Skin epidermis (tissue), 12 donors: ENCODE measurements at regions not wholly inside any gene's neighbourhood (a gene's known extent, or its start where the extent isn't known, plus 50 kb on each side); places are given as distances from the start of the nearest gene placed in this dataset.
"Not testable (repeated sequence)": the region's sequence is repeated elsewhere in the genome, so short reads cannot be mapped to it uniquely, and the experiment has no call there.

Source experiments
- H3K27ac ChIP-seq, 21 experiments: fragments of 200-600 bp; sonication (generic) in 11 of 21; one replicate each; pipeline ENCODE4 v1.5.0; 2020; ENCODE audit warnings: mild to moderate bottlenecking in 3 of 21, inconsistent platforms in 2 of 21, moderate library complexity in 2 of 21
- H3K4me3 ChIP-seq, 7 experiments: fragments of 200-600 bp; sonication (generic) in 2 of 7; one replicate each; pipeline ENCODE4 v1.5.0; 2020; ENCODE audit warnings: inconsistent platforms in 2 of 7, mild to moderate bottlenecking in 2 of 7, moderate library complexity in 1 of 7

DNA sequence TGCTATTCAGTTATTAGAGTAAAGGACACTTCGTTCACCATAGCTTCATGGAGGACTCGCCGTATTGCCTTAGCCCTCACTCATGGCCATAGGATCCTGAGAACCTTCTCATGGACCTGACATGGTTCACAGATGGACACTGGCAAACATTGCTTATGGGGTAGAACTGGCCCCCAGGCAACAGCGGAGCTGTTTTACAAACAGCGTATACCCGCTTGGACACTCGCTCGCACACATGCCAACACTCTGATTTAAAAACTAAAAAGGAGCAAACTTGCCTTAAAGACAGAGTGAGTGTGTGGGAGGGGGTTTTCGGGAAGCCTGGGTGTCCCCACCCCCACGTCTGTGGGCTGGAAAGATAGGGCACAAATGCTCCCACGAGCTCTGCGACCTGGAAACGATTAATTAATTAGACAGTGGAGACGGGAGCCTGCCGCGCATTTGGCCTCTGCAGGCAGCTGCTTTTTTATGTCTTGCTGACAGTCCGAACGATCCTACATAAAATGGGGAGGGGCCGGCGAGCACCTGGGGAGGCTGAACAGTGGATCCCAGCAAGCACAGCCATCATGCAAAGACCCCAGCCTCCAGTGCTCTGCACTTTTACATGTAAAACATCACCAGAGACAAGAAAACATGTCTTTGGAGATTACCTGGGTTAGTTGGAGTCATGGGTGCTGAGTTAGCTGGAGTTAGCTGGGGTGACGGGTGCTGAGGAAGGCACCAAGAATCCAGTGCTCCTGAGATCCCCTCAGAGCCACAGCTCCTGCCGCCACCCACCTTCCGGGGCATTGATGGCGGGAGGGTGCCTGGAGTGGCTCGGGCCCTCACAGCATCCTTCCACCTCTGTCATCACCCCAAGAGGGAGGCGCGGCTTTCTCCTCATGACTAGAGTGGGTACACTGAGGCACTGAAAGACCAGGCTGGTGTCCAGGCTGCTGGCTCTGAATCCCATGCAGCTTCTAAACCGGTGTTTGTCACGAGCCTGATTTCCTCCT lies 105.7 kb downstream of the NPIPB11 start:
- H3K4me3 ChIP-seq: not testable (repeated sequence)
- peak overlapping the region in 16 of 21 experiments; percentile 23 to 76 (median 54) for H3K27ac ChIP-seq

DNA sequence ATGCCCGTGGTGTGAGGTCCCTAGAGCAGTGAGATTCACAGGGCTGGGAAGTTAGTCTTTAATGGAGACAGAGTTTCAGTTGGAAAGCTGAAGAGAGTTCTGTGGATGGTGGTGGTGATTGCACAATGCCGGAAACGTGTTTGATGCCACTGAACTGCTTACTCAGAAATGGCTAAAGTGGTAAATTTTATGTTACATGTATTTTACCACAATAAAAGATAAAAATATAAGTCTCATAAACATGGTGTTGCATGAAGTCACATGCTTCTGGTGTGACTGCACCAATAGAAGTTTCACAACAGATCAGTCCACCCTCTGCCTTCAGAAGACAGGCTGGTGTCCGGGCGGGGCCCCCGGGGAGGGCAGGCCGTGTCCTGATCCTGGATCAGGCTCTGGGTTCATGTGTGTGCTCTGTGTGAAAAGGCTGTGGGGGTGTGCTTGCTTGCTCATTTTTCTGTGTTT lies 106.5 kb downstream of the NPIPB11 start:
- peak overlapping the region in 16 of 21 experiments; percentile 23 to 76 (median 54) for H3K27ac ChIP-seq
- not testable (repeated sequence) for H3K4me3 ChIP-seq

DNA sequence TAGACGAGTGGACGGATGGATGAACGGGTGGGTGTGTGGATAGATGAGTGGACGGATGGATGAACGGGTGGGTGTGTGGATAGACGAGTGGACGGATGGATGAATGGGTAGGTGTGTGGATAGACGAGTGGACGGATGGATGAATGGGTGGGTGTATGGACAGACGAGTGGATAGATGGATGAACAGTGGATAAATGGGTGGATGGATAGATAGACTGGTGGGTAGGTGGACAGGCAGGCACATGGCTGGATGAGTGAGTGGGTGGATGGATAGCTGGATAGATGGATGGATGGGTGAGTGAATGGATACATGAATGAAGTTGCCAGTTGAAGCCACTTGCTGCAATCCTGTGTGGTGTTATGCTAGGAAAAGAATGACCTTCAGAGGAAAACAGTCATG lies 107.5 kb downstream of the NPIPB11 start:
- H3K27ac ChIP-seq, H3K4me3 ChIP-seq: not testable (repeated sequence)

DNA sequence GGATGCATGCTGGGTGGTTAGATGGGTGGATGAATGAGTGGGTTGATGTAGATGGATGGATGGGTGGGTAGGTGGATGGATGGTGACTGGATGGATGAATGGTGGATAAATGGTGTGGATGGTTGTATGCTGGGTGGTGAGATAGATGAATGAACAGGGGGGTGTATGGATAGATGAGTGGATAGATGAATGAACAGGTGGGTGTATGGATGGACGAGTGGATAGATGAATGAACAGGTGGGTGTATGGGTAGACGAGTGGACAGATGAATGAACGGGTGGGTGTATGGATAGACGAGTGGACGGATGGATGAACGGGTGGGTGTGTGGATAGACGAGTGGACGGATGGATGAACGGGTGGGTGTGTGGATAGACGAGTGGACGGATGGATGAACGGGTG lies 108.2 kb downstream of the NPIPB11 start:
- not testable (repeated sequence) for H3K27ac ChIP-seq, H3K4me3 ChIP-seq

DNA sequence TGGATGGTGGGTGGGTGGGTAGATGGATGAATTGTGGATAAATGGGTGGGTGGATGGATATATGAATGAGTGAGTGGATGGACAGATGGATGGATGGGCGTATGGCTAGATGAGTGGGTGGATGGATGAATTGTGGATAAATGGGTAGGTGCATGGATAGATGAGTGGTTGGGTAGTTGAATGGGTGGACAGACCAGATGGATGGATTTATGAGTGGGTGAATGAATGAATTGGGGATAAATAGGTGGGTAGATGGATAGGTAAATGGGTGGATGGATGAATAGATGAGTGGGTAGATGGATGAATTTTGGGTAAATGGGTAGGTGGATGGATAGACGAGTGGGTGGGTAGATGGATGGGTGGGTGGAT lies 108.7 kb downstream of the NPIPB11 start:
- not testable (repeated sequence) for H3K27ac ChIP-seq, H3K4me3 ChIP-seq

DNA sequence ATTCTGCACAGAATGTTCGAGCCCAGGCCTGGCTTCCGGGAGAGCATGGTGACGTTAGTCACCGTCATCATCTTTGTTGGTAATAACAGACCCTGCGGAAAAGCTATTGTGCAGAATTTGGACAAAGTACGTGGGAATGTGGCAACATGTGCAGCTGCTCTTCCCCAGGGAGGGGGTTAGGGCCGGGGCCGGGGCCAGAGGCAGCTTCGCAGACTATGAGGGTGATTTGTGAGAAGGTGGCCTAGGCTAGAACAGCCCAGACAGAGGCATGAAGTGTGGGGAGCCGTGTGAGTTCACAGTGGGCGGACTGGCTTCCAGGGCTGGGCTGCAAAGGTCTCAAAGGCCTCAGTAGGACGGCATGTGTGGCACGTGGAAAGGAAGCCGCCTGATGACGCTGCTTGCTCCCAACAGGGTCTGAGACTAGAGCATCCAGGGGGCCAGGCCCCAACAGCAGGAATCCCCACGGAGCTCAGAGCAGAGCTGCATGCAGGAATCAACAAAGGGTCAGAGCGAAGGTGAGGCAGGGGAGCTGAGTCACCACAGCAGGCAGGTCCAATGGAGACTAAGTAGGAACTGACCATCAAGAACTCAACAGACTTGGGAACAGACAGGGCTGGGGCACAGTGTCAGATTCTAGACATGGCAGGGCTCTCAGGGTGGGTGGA lies 109.2 kb downstream of the NPIPB11 start:
- not testable (repeated sequence) for H3K27ac ChIP-seq, H3K4me3 ChIP-seq

DNA sequence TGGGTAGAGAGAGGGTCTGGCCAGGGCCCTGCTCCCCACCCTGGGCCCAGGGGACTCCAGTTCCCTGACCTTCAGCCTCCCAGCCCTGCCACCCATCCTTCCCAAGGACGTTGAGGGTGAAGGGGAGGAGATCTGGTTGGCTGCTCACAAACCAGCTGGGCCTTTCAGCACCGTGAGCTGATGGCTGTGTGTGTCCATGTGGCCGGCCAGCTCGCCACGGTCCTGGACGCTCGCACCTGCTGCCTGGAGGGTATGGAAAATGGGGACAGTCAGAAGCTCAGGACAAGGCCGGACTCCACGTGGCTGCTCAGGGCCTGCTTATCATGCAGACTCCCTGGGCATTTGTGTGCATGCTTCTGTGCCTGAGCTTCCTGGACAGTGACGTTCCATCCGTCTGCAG lies 110.3 kb downstream of the NPIPB11 start:
- H3K27ac ChIP-seq, H3K4me3 ChIP-seq: not testable (repeated sequence)

DNA sequence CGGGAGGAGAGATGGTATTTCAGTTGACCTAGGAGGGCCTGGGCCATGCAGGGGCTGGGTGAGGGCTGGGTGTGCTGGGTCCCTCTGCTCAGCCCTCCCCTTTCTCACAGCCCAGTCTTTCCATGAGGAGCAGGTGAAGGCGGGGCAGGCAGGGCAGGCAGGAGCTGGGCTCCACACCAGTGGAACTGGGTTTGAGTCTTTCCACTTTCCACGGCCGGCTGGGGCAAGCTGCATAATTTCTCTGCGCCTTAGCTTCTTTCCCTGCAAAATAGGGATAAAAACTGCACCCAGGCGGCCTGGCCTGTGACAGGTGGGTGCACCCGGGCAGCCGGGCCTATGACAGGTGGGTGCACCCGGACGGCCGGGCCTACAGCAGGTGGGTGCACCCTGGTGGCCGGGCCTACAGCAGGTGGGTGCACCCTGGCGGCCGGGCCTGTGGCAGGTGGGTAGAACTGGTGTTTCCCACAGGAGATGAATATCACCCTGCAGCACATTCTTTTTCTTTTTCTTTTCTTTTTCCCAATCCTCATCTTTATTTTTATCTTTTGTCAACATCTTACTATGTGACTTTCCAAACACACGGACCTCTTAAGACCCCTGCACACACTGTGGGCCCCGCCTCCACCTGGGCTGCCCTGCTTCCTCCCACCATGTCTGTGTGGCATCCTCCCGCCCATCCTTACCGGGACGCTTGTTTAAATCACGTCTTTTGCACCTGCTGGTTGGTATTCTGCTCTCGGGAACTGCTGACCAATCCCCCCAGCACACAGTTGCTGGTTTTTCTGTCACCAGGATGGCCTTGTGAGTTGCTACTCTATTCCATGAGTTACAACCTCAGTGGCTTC lies 111.3 kb downstream of the NPIPB11 start:
- not testable (repeated sequence) for H3K4me3 ChIP-seq, H3K27ac ChIP-seq

DNA sequence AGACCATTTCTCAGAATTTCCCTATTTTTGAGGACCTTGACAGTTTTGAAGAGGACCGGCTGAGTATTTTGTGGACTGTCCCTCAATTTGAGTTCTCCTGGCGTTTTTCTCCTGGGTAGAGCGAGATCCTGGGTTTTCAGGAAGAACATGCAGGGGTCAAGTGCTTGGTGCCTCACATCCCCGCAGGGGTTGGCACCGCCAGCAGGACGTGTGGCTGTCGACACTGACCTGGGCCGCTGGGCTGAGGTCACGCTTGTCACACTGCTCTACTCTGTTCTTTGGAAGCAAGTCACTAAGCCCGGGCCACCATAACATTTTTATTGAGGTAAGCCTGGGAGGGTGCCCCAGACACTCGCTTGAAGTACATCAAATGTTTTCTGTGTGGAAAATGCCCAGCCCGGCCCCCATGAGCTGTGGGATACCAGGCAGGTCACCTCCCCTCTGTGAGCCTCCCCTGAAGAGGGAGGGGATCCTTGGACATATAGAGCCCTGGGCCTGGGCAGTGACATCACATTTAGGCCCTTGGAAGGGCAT lies 112.0 kb downstream of the NPIPB11 start:
- H3K27ac ChIP-seq, H3K4me3 ChIP-seq: not testable (repeated sequence)

DNA sequence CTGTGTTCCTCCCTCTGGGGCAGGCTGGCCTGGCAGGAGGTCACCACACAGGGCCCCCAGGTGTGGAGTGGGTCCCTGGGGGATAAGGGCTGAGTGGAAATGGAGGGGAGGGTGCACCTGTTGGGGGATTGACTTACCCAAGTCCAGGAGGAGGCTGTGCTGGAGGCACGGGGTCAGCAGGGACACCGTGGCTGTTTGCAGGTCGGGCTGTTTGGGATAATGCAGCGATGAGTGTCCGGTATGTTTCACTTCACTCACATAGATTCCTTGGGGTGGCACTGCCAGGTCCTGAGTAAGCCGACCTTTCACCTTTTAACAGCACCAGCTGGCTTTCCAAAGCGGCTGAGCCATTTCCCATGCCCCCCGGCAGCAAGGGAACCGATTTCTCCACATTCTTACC lies 113.0 kb downstream of the NPIPB11 start:
- H3K4me3 ChIP-seq, H3K27ac ChIP-seq: not testable (repeated sequence)

DNA sequence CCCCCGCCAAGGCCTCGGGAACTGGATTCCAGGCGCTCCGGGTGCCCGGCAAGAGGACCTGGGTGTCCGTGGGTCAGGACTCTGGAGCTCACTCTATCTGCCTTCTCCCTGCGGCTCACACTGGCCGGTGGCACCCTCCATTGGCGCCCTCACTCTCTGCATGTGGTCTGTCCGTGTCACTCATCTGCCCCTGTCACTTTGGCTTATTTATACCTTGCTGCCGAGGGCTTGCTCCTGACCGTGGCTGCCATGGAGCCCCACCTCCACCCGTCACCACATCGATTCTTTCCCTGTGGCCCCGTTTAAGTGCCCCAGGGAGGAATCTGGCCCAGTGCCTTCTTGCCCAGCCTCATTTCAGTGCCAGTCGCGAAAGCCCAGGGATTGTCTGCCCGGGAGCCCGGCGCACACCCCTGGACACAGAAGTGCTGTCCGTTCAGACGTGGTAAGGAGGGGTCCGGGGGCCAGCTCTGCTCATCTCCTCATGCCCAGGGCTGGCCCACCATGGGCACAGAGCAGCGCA lies 113.5 kb downstream of the NPIPB11 start:
- H3K4me3 ChIP-seq, H3K27ac ChIP-seq: not testable (repeated sequence)

DNA sequence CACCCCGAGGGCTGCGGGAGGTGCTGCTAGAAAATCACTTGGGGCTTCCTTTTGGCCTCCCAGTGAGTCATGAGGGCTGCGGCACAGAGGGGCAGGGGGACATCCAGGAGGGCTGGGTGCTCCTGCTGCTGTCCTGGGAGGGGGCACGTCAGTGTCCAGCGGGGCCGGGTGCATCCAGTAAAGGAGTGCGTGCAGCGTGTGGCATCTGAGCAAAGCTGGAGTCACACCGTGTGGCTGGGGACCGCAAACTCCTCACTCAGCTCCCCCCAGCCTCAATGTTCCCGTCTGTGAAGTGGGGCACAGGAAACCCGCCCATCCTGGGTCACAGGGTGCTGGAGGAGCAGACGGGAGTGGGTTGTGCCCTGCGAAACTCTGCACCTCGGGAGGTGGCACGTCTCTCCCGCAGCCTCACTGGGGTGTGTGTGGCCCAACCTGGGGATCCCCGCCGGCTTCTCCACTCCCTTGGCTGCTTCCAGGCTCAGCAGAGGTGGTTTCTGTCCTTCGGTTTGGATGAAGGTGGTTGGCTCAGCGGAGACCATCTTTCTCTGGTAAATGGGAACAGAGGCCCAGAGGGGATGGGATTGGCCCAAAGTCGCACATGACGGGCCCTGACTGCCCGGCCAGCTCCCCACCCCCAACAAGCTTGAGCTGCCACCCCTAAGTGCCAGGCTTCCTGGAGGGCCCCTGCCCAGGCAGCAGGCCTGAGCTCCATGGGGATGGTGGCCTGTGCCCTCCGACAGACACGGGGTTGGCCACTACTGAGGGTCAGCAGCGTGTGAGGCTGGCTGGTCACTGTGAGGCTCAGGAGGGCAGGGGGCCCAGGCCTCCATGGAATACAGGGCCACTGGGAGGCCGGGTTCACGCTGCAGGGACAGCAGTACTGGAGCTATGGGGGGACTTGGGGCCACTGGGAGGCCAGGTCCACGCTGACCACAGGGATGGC lies 114.9 kb downstream of the NPIPB11 start:
- H3K27ac ChIP-seq: peak overlapping the region in 16 of 21 experiments; percentile 18 to 77 (median 65)
- H3K4me3 ChIP-seq: peak overlapping the region in 1 of 7 experiments; percentile 18

DNA sequence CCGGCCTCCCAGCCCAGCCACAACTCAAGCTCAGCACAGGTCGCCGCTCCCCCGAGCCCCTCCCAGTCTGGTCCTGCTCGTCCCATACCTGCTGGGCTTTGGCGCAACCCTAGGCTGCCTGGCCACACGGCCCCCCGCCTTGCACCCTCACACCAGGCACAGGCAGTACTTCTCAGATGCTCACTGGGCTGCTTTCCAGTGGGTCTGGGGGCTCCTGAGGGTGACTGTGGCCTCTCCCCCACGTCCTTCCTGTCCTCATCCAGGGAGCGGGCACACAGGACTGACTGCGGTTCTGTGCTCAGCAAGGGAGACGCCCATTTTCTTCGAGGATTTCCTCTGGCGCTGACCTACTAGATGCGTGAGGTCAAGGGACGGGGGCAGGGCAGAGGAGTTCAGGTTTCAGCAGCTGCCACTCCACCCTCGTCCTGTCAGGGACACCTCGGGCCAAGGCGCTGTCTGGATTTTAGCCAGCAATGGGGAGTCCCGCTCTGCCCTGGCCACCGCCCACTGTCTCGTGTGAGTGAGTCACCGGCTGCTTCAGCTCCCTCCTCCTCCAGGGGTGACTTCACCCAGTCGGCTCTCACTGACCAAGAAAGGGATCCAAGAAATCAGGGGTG lies 115.8 kb downstream of the NPIPB11 start:
- Histone ChIP-seq H3K27ac (peak overlapping the region in 18 of 21 experiments; percentile 39 to 85 (median 65)), H3K4me3 (peak overlapping the region in 4 of 7 experiments; percentile 5 to 27 (median 16))

DNA sequence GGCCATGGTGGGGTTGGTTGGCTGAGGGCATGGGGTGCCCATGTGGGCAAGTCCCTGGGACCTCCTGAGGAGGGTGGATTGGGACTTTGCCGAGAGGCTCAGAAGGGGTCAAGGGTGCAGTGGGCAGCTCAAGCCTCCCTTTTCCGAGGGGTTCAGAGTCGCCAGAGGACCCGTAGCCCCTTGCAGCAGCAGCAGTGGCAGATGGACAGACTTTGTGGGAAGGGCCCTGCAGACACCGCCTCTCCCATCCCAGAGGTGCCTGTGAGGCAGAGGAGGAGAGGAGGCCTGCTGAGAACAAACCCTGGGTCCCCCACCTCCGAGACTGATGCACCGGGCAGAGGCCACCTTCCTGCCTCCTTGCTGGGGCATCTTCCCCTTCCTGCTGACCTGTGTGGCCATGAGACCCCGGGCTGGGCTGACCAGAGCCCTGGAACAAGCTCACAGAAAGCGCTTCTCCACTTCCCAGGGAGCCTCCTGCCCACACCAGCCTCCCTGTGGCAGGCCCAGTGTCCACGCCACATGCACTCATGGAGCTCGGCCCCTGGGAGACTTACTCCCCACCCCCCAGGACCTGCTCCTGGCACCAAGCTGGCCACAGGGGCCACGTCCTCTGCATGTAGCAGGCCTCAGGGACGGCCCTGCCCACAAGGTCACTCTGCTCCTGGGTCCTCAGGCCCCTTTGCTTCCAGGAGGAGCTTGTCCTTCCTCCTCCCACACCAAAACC lies 116.8 kb downstream of the NPIPB11 start:
- peak overlapping the region in 14 of 21 experiments; percentile 14 to 85 (median 60) for H3K27ac ChIP-seq
- H3K4me3 ChIP-seq: not testable (repeated sequence)

DNA sequence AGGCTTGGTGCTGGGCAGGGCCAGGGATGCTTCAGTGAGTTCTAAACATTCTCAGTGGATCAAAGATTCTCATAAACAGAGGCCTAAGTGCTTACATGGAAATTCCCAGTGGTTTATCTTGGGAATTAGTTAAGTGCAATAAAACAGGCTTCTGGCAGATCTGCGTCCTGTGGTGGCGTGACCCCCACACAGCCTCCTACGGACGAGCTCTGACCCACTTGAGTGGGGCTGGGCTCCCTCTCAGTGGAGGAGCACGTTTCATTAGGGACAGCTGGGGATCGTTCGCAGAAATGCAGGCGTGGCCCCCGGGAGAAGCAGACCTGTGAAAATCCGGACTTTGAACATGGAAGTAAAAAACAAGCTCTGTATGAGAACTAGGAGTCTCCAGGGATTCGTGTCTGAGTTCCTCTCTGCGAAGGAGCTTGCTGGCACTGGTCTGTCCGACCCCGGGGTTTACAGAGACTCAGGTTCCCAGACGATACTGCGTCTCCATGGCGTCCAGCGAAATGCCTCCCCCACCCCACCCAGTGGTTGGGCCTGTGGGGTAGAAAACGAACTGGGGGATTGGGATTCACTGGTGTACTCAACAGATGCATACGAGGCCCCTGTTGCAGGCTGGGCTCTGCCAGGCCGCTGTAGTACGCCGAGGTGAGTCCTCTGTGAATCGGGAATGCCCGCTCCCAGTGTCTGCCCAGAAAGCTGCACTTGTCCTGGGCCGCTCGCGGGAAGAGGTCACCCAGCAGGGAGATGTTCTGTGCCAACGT lies 117.6 kb downstream of the NPIPB11 start:
- H3K4me3 ChIP-seq: not testable (repeated sequence)
- peak overlapping the region in 14 of 21 experiments; percentile 32 to 85 (median 60) for H3K27ac ChIP-seq

DNA sequence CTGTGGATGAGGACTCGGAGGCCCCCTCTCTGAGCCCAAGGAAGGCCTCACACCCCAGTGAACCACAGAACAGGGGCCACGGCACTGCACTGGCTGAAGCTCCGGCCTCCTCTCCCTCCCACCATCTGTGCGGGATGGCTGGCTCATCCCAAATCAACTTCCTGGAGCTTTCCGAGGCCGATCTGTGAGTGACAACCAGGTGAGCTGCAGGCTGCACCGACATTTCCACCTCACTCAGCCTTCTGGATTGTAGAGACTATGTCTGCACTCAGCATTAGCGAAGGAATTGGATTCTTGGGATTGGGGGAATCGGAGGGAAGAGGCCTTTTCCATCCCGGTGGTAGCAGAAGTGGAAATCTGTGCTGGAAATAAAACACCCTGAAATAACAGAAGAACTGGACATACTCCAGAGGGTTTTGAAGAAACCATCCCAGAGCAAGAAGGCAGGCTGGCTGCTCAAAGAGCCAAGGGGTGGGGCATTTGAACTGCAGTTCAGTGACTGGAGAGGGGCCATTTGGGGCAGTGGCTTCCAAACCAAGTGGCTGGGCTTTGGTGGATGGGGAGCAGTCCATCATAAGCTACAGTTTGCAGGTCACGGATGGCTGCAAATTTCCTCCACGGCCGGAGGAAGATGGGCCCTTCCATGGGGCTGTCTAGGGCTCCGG lies 118.5 kb downstream of the NPIPB11 start:
- H3K27ac ChIP-seq: peak overlapping the region in 14 of 21 experiments; percentile 17 to 85 (median 52)
- H3K4me3 ChIP-seq: not testable (repeated sequence)
